ENCODE measurements at regions not wholly inside any gene's neighbourhood (a gene's known extent, or its start where the extent isn't known, plus 50 kb on each side); places are given as distances from the start of the nearest gene placed in this dataset.

DNA sequence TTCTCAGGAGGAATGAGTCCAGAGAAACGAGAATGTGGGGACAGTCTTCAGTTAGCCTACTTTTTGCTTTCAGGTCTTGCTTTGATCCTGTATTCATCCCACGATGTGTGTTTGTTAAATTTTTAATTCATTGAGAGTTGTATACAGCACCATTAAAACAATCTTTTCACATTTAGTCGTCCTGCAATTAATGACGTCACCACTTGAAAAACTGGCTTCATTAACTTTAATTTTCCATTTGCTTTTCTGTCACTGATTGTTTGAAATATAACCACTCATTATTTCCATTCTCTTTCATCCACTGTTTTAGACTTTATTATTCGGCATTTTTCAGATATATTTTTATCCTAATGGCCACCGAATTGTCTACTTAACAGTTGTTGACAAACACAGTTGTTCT is 146.9 kb downstream of the TFEC start:
- DNase-seq (ENCODE audit: low read depth): no peak
- peaks cover 1% of the 10 kb centered on the region for H3K27me3 ChIP-seq (ENCODE audit: control insufficient read depth, insufficient read depth, low read length)
- FAIRE-seq: no peak
- TF ChIP-seq, protein P1, sequence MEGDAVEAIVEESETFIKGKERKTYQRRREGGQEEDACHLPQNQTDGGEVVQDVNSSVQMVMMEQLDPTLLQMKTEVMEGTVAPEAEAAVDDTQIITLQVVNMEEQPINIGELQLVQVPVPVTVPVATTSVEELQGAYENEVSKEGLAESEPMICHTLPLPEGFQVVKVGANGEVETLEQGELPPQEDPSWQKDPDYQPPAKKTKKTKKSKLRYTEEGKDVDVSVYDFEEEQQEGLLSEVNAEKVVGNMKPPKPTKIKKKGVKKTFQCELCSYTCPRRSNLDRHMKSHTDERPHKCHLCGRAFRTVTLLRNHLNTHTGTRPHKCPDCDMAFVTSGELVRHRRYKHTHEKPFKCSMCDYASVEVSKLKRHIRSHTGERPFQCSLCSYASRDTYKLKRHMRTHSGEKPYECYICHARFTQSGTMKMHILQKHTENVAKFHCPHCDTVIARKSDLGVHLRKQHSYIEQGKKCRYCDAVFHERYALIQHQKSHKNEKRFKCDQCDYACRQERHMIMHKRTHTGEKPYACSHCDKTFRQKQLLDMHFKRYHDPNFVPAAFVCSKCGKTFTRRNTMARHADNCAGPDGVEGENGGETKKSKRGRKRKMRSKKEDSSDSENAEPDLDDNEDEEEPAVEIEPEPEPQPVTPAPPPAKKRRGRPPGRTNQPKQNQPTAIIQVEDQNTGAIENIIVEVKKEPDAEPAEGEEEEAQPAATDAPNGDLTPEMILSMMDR (IDR thresholded peaks at IDR 0.05; ENCODE audit: insufficient read depth, low read length, severe bottlenecking): no peak
- H3K36me3 ChIP-seq (ENCODE audit: control insufficient read depth, insufficient read depth, low read length): no peaks in the 10 kb centered on the region
- no peak overlapping the region for H3K4me3 ChIP-seq (ENCODE audit: low read depth, low read length)

DNA sequence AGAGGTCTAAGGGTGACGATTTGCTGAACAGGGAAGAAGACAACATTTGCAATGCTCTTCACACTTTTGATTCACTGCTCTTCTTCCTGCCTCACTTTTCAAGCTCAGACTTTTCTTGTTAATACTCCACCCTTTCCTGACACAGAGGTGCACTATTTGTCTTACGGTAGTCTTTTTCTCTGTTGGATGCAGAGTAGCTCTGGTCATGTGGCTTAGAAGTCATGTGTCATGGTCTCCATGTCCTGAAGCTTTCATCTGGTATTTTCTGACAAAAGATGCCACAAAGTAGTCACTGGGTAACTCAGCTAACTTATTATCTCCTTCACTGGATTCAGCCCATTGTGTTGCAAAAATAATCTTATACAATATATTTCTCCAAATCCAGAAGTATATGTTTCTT is 149.1 kb downstream of the TFEC start:
- peaks cover 1% of the 10 kb centered on the region for H3K27me3 ChIP-seq (ENCODE audit: control insufficient read depth, insufficient read depth, low read length)
- H3K36me3 ChIP-seq (ENCODE audit: control insufficient read depth, insufficient read depth, low read length): no peaks in the 10 kb centered on the region
- H3K4me3 ChIP-seq (ENCODE audit: low read depth, low read length): no peak overlapping the region
- FAIRE-seq (no peak), DNase-seq (ENCODE audit: low read depth) (no peak)
- TF ChIP-seq, protein P1 (IDR thresholded peaks at IDR 0.05; ENCODE audit: insufficient read depth, low read length, severe bottlenecking): no peak

DNA sequence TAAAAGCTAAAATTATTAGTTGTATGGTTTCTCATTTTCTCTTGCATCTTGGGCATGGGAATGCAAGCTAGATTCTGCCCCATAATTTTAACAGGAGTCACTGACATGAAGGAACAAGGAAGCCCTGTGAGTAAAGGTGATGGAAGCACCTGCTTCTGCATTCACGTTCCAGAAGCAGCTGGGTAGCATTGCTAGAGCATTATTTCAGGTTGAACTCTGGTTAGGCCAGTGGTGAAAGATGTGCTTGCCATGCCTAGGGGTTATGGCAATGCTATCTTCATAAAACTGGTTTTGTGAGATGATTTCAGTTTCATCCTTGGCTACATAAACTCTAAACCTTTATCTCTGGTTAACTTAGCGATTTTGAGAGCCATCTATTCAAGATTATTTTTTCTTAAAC is 151.4 kb downstream of the TFEC start:
- FAIRE-seq: no peak
- Histone ChIP-seq H3K4me3 (ENCODE audit: low read depth, low read length) (no peak overlapping the region), H3K27me3 (ENCODE audit: control insufficient read depth, insufficient read depth, low read length) (peaks cover 1% of the 10 kb centered on the region), H3K36me3 (ENCODE audit: control insufficient read depth, insufficient read depth, low read length) (no peaks in the 10 kb centered on the region)
- TF ChIP-seq, protein P1 (IDR thresholded peaks at IDR 0.05; ENCODE audit: insufficient read depth, low read length, severe bottlenecking): no peak
- DNase-seq (ENCODE audit: low read depth): no peak

DNA sequence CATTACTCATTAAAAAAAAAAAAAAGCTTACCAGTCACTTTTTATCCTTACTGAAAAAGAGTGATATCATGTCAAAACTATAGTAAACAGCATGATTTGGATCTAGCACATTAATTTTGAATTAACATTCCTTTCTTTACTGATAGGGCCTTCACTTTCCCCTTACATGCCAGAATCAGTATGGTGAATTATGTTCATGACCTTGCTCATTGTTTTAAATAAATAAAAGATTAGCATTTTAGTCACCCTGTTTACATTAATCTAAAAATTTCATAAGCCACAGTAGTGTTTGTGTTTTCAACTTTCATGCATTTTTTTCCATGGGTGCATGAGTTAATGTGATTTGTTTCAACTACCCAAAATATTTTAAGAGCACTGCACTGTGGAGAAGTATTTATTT is 160.8 kb downstream of the TFEC start:
- H3K36me3 ChIP-seq (ENCODE audit: control insufficient read depth, insufficient read depth, low read length): no peaks in the 10 kb centered on the region
- TF ChIP-seq, protein P1 (IDR thresholded peaks at IDR 0.05; ENCODE audit: insufficient read depth, low read length, severe bottlenecking): no peak
- H3K27me3 ChIP-seq (ENCODE audit: control insufficient read depth, insufficient read depth, low read length): no peaks in the 10 kb centered on the region
- H3K4me3 ChIP-seq (ENCODE audit: low read depth, low read length): no peak overlapping the region
- DNase-seq (ENCODE audit: low read depth) (no peak), FAIRE-seq (no peak)

DNA sequence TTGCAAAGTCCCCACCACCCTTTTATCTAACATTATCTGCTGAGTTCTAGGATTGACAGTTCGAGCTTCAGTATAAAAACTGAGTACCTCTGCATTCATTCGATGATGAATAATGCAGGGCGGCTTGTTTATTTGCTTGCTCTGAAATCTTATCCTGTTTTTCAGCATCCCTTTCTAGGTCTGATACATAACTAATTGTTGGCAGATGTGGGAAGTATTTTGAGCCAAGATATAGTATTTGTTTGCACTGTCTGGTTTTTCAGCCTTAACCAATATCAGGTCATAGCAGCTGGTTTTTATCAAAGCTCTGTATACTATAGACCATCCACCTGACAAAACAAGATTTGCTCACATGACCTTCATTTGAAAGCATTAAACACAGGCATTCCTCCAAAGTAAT is 161.4 kb downstream of the TFEC start:
- FAIRE-seq (no peak), DNase-seq (ENCODE audit: low read depth) (no peak)
- Histone ChIP-seq H3K36me3 (ENCODE audit: control insufficient read depth, insufficient read depth, low read length) (no peaks in the 10 kb centered on the region), H3K27me3 (ENCODE audit: control insufficient read depth, insufficient read depth, low read length) (no peaks in the 10 kb centered on the region), H3K4me3 (ENCODE audit: low read depth, low read length) (no peak overlapping the region)
- TF ChIP-seq, protein P1 (IDR thresholded peaks at IDR 0.05; ENCODE audit: insufficient read depth, low read length, severe bottlenecking): no peak

DNA sequence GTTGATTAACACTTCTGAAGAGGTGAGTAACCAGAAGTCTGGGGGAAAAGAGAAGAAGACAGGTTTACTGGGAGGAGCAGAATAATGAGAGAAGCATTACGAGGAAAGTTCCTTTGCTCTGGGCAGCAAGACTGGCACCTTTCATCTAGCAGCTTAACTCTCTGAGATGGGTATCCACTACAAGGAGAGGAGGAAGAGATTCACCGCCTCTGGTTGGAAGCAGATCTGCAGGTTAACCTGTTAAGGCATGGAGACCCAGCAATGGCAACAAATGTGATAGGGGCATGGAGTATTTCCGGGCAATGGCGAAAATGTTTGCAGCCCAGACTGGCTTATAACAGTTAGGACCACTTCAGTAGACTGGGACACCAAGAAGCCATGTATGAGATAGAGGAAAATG is 162.2 kb downstream of the TFEC start:
- FAIRE-seq: no peak
- Histone ChIP-seq H3K27me3 (ENCODE audit: control insufficient read depth, insufficient read depth, low read length) (no peaks in the 10 kb centered on the region), H3K4me3 (ENCODE audit: low read depth, low read length) (no peak overlapping the region), H3K36me3 (ENCODE audit: control insufficient read depth, insufficient read depth, low read length) (no peaks in the 10 kb centered on the region)
- DNase-seq (ENCODE audit: low read depth): no peak
- TF ChIP-seq, protein P1 (IDR thresholded peaks at IDR 0.05; ENCODE audit: insufficient read depth, low read length, severe bottlenecking): no peak
